ENCODE measurements at regions not wholly inside any gene's neighbourhood (a gene's known extent, or its start where the extent isn't known, plus 50 kb on each side); places are given as distances from the start of the nearest gene placed in this dataset.

GRCh38 chrX:94089149-94089548 lies 415.1 kb downstream of the FAM133A start:
- TF ChIP-seq CTCF (IDR thresholded peaks at IDR 0.05; ENCODE audit: borderline replicate concordance, insufficient read depth, low read depth, low read length): no peak
- no peak overlapping the region for H3K4me3 ChIP-seq (ENCODE audit: low read depth, low read length)

GRCh38 chrX:94097868-94098267 lies 423.9 kb downstream of the FAM133A start:
- TF ChIP-seq CTCF (IDR thresholded peaks at IDR 0.05; ENCODE audit: borderline replicate concordance, insufficient read depth, low read depth, low read length): no peak

GRCh38 chrX:94107981-94108380 lies 434.0 kb downstream of the FAM133A start:
- H3K4me3 ChIP-seq (ENCODE audit: low read depth, low read length): no peak overlapping the region
- no peak for TF ChIP-seq CTCF (IDR thresholded peaks at IDR 0.05; ENCODE audit: borderline replicate concordance, insufficient read depth, low read depth, low read length)

More at GRCh38 chrX:94097868-94098267, 423.9 kb downstream of the FAM133A start:
- H3K4me3 ChIP-seq (ENCODE audit: low read depth, low read length): no peak overlapping the region

- no peak overlapping the region for H3K4me3 ChIP-seq (ENCODE audit: low read depth, low read length)
- TF ChIP-seq CTCF (IDR thresholded peaks at IDR 0.05; ENCODE audit: borderline replicate concordance, insufficient read depth, low read depth, low read length): no peak
Observed at GRCh38 chrX:94114362-94114761, 440.4 kb downstream of the FAM133A start.

GRCh38 chrX:94121799-94122198 lies 447.8 kb downstream of the FAM133A start:
- TF ChIP-seq CTCF (IDR thresholded peaks at IDR 0.05; ENCODE audit: borderline replicate concordance, insufficient read depth, low read depth, low read length): no peak
- H3K4me3 ChIP-seq (ENCODE audit: low read depth, low read length): no peak overlapping the region

- H3K4me3 ChIP-seq (ENCODE audit: low read depth, low read length): no peak overlapping the region
- TF ChIP-seq CTCF (IDR thresholded peaks at IDR 0.05; ENCODE audit: borderline replicate concordance, insufficient read depth, low read depth, low read length): no peak
Observed at GRCh38 chrX:94123062-94123461, 449.1 kb downstream of the FAM133A start.

- no peak for TF ChIP-seq CTCF (IDR thresholded peaks at IDR 0.05; ENCODE audit: borderline replicate concordance, insufficient read depth, low read depth, low read length)
- no peak overlapping the region for H3K4me3 ChIP-seq (ENCODE audit: low read depth, low read length)
Observed at GRCh38 chrX:94162971-94163370, 489.0 kb downstream of the FAM133A start.

Data from GM12875 (cell line).